ENCODE measurements at regions not wholly inside any gene's neighbourhood (a gene's known extent, or its start where the extent isn't known, plus 50 kb on each side); places are given as distances from the start of the nearest gene placed in this dataset.

DNA sequence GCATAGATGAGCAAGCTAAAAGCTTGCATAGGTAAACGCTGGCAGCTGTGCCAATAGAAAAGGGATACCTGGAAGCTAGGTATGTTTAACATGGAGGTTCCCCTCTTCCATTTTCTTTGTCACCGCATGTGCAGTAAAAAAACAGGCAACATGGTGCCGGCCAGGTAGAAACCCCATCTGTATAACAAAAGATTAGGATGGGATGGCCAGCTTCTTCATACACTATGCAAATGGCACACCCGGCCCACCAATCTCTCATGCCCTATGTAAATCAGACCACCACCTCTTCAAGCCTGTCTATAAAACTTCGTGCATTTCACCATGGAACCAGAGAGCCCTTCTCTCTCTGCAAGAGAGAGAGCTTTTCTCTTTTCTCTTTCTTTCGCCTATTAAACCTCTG is 224.3 kb upstream of the P2RY1 start:
- in situ Hi-C loops (cut with MboI) (no loop called here), intact Hi-C loops (cut with micrococcal nuclease; ENCODE audit: unreplicated experiment) (no loop called here)
- no peak overlapping the region for H3K4me2 ChIP-seq (ENCODE audit: control insufficient read depth, insufficient read depth)
- ChIA-PET POLR2A (no interaction called here), RAD21 (ENCODE audit: unreplicated experiment) (interaction anchor here (0.7 kb wide), 1 partner anchor 29 kb away, joined by 3 read pairs; no protein-coding TSS in a partner anchor), SMC1A (ENCODE audit: uncharacterized antibody, unreplicated experiment) (interaction anchor here (1.1 to 1.4 kb wide), 2 partner anchors 9 to 15 kb away, joined by 3 to 4 read pairs; no protein-coding TSS in a partner anchor), CTCF (interaction anchor here (0.6 kb wide), 1 partner anchor 37 kb away, joined by 3 read pairs; no protein-coding TSS in a partner anchor)
- no peak overlapping the region for H3K4me3 ChIP-seq
- no TSS peak for BruUV-seq (replicated peaks)
- no peaks in the 10 kb centered on the region for H4K20me1 ChIP-seq (ENCODE audit: control insufficient read depth, insufficient read depth)
- no peak overlapping the region for H2AFZ ChIP-seq (ENCODE audit: control insufficient read depth, low read depth, low read length)
- H3K79me2 ChIP-seq (ENCODE audit: control insufficient read depth, insufficient read depth, low read length), result no peaks in the 10 kb centered on the region
- H3K4me1 ChIP-seq (ENCODE audit: control insufficient read depth, insufficient read depth, low read length), result no peaks in the 10 kb centered on the region
- TF ChIP-seq POLR2AphosphoS5 (IDR thresholded peaks at IDR 0.05; ENCODE audit: low read length) (no peak), MTA2 (IDR thresholded peaks at IDR 0.05; ENCODE audit: low read depth) (no peak), POU2F2 (IDR thresholded peaks at IDR 0.05; ENCODE audit: borderline replicate concordance, low read depth, low read length) (no peak), PAX8 (IDR thresholded peaks at IDR 0.05) (no peak), STAT1 (conservative IDR thresholded peaks at IDR 0.05) (no peak), TCF7 (IDR thresholded peaks at IDR 0.05; ENCODE audit: borderline replicate concordance) (no peak), TCF12 (IDR thresholded peaks at IDR 0.05; ENCODE audit: low read depth, low read length) (no peak), SREBF2 (IDR thresholded peaks at IDR 0.05; ENCODE audit: low read length) (no peak)
- TF ChIP-seq, protein P1, sequence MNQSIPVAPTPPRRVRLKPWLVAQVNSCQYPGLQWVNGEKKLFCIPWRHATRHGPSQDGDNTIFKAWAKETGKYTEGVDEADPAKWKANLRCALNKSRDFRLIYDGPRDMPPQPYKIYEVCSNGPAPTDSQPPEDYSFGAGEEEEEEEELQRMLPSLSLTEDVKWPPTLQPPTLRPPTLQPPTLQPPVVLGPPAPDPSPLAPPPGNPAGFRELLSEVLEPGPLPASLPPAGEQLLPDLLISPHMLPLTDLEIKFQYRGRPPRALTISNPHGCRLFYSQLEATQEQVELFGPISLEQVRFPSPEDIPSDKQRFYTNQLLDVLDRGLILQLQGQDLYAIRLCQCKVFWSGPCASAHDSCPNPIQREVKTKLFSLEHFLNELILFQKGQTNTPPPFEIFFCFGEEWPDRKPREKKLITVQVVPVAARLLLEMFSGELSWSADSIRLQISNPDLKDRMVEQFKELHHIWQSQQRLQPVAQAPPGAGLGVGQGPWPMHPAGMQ (IDR thresholded peaks at IDR 0.05; ENCODE audit: borderline replicate concordance), result no peak
- ATAC-seq, result no peak
- FAIRE-seq, result no peak
- H3K9ac ChIP-seq (ENCODE audit: control insufficient read depth, insufficient read depth, low read length), result no peak overlapping the region
- DNase-seq (ENCODE audit: low read depth, low spot score), result no peak
- no peaks in the 10 kb centered on the region for H3K27me3 ChIP-seq (replicated peaks in 1 of 2; ENCODE audit: control insufficient read depth in 2 of 2, insufficient read depth in 2 of 2, low read length in 1 of 2)
- no peaks in the 10 kb centered on the region for H3K9me3 ChIP-seq (replicated peaks; ENCODE audit: control insufficient read depth, insufficient read depth, low read length)
- 54% methylated on average over 6 of the region's 6 CpGs for WGBS (ENCODE audit: insufficient coverage, insufficient replicate concordance, low lambda C conversion rate, missing lambda C conversion rate)
- no peaks in the 10 kb centered on the region for H3K36me3 ChIP-seq (ENCODE audit: control insufficient read depth in 2 of 2, insufficient read depth in 2 of 2, low read length in 1 of 2)
- H3K27ac ChIP-seq (ENCODE audit: control insufficient read depth, insufficient read depth), result no peak overlapping the region

DNA sequence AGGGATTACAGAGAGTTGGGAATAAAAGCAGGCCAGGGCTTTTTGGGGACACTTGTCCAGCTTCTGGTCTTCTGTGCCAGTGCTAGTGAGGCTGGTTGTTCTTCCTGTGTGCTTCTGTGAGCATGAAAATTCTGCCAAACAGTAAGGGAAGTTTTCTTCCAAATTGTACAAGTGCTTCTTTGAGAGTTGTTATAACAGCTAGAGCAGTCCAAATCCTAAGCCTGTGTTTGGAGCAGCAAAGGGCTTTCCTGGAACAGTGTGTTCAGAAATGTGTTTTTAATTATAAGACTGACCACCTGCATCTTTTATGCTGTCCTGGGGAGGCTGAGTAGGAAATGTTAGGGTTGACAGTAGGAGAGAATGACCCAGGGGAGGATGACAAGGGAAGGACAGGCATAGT is 223.0 kb upstream of the P2RY1 start:
- H3K9me3 ChIP-seq (replicated peaks; ENCODE audit: control insufficient read depth, insufficient read depth, low read length), result no peaks in the 10 kb centered on the region
- no peak overlapping the region for H3K4me3 ChIP-seq
- in situ Hi-C loops (cut with MboI), result no loop called here
- H3K27ac ChIP-seq (ENCODE audit: control insufficient read depth, insufficient read depth), result no peak overlapping the region
- DNase-seq (ENCODE audit: low read depth, low spot score), result no peak
- no peak overlapping the region for H3K4me2 ChIP-seq (ENCODE audit: control insufficient read depth, insufficient read depth)
- SMC1A ChIA-PET (ENCODE audit: uncharacterized antibody, unreplicated experiment), result no interaction called here
- RAD21 ChIA-PET (ENCODE audit: unreplicated experiment), result no interaction called here
- H4K20me1 ChIP-seq (ENCODE audit: control insufficient read depth, insufficient read depth), result no peaks in the 10 kb centered on the region
- H2AFZ ChIP-seq (ENCODE audit: control insufficient read depth, low read depth, low read length), result no peak overlapping the region
- H3K79me2 ChIP-seq (ENCODE audit: control insufficient read depth, insufficient read depth, low read length), result no peaks in the 10 kb centered on the region
- ATAC-seq, result no peak
- POLR2A ChIA-PET, result no interaction called here
- H3K36me3 ChIP-seq (ENCODE audit: control insufficient read depth in 2 of 2, insufficient read depth in 2 of 2, low read length in 1 of 2), result no peaks in the 10 kb centered on the region
- intact Hi-C loops (cut with micrococcal nuclease; ENCODE audit: unreplicated experiment), result no loop called here
- CTCF ChIA-PET, result no interaction called here
- no peak for FAIRE-seq
- no TSS peak for BruUV-seq (replicated peaks)
- no peaks in the 10 kb centered on the region for H3K4me1 ChIP-seq (ENCODE audit: control insufficient read depth, insufficient read depth, low read length)
- H3K9ac ChIP-seq (ENCODE audit: control insufficient read depth, insufficient read depth, low read length), result no peak overlapping the region
- no peaks in the 10 kb centered on the region for H3K27me3 ChIP-seq (replicated peaks in 1 of 2; ENCODE audit: control insufficient read depth in 2 of 2, insufficient read depth in 2 of 2, low read length in 1 of 2)
- no peak for TF ChIP-seq YBX1 (IDR thresholded peaks at IDR 0.05)
- no peak for TF ChIP-seq ZNF274 (IDR thresholded peaks at IDR 0.05; ENCODE audit: insufficient read depth, insufficient read length)
- TF ChIP-seq GABPA (IDR thresholded peaks at IDR 0.05; ENCODE audit: low read depth), result no peak
- TF ChIP-seq KAT2A (conservative IDR thresholded peaks at IDR 0.05; ENCODE audit: control insufficient read depth, low read depth, low read length), result no peak
- TF ChIP-seq TCF7 (IDR thresholded peaks at IDR 0.05; ENCODE audit: borderline replicate concordance), result no peak
- no peak for TF ChIP-seq TAF1 (IDR thresholded peaks at IDR 0.05; ENCODE audit: borderline replicate concordance, low read depth, low read length)
- TF ChIP-seq SIN3A (IDR thresholded peaks at IDR 0.05; ENCODE audit: low read depth, low read length), result no peak
- TF ChIP-seq, protein P2, sequence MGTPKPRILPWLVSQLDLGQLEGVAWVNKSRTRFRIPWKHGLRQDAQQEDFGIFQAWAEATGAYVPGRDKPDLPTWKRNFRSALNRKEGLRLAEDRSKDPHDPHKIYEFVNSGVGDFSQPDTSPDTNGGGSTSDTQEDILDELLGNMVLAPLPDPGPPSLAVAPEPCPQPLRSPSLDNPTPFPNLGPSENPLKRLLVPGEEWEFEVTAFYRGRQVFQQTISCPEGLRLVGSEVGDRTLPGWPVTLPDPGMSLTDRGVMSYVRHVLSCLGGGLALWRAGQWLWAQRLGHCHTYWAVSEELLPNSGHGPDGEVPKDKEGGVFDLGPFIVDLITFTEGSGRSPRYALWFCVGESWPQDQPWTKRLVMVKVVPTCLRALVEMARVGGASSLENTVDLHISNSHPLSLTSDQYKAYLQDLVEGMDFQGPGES (IDR thresholded peaks at IDR 0.05), result no peak
- TF ChIP-seq PAX5 (IDR thresholded peaks at IDR 0.05; ENCODE audit: borderline replicate concordance, low read depth, low read length), result no peak
- no peak for TF ChIP-seq TCF3 (IDR thresholded peaks at IDR 0.05; ENCODE audit: borderline replicate concordance, insufficient read depth, low read depth, low read length)
- no peak for TF ChIP-seq ZNF384 (IDR thresholded peaks at IDR 0.05; ENCODE audit: borderline replicate concordance, low read depth, low read length)
- TF ChIP-seq ZNF217 (IDR thresholded peaks at IDR 0.05), result no peak
- TF ChIP-seq WRNIP1 (IDR thresholded peaks at IDR 0.05; ENCODE audit: borderline replicate concordance, low read depth, low read length), result no peak
